Esophagus muscularis mucosa (tissue), 3 donors: ENCODE measurements at regions not wholly inside any gene's neighbourhood (a gene's known extent, or its start where the extent isn't known, plus 50 kb on each side); places are given as distances from the start of the nearest gene placed in this dataset.

Experiments used
- POLR2A ChIP-seq: fragments of 450-650 bp; IDR thresholded peaks from one replicate; pipeline ENCODE4 v1.6.1; 2017; ENCODE audit warnings: antibody characterized with exemption, moderate library complexity, mild to moderate bottlenecking, low read depth
- TF ChIP-seq, protein P1 (sequence below), 3 experiments: fragments of 200-600 bp in 2 of 3; fragments of 450-650 bp in 1 of 3; sonication (generic) in 2 of 3; IDR thresholded peaks; one replicate each; pipeline ENCODE4 v1.5.1; 2017 to 2019; ENCODE audit warnings: antibody characterized with exemption in 3 of 3, mild to moderate bottlenecking in 2 of 3, moderate library complexity in 1 of 3

DNA sequence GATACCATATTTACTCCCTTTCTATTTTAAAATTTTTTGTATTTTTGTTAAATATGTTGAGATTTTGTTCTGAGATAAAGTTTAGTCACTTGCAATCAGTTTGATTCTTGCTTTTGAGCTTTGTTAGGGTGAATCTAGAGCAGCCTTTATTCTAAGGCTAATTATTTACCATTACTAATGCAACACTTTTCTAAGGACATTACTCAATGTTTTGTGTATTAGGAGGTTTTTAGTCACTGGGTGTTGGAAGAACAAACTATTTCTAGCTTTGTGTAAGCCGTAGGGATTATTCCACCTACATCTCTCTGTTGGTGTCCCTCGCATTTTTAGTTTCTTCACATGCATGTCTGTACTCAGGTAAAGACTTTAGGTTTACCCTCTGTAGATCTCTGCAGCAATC lies 379.5 kb upstream of the CD180 start:
- TF ChIP-seq, protein P1, sequence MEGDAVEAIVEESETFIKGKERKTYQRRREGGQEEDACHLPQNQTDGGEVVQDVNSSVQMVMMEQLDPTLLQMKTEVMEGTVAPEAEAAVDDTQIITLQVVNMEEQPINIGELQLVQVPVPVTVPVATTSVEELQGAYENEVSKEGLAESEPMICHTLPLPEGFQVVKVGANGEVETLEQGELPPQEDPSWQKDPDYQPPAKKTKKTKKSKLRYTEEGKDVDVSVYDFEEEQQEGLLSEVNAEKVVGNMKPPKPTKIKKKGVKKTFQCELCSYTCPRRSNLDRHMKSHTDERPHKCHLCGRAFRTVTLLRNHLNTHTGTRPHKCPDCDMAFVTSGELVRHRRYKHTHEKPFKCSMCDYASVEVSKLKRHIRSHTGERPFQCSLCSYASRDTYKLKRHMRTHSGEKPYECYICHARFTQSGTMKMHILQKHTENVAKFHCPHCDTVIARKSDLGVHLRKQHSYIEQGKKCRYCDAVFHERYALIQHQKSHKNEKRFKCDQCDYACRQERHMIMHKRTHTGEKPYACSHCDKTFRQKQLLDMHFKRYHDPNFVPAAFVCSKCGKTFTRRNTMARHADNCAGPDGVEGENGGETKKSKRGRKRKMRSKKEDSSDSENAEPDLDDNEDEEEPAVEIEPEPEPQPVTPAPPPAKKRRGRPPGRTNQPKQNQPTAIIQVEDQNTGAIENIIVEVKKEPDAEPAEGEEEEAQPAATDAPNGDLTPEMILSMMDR (IDR thresholded peaks at IDR 0.05), result no peak
- TF ChIP-seq POLR2A, result no peak
